HG02870 (cell line): ENCODE measurements at regions not wholly inside any gene's neighbourhood (a gene's known extent, or its start where the extent isn't known, plus 50 kb on each side); places are given as distances from the start of the nearest gene placed in this dataset.
"Not testable (repeated sequence)": the region's sequence is repeated elsewhere in the genome, so short reads cannot be mapped to it uniquely, and the experiment has no call there.

Source experiments
- ATAC-seq: cut with Tn5 transposase; IDR thresholded peaks from one replicate; pipeline ENCODE4 v1.9.1; 2021; ENCODE audit warnings: mild to moderate bottlenecking, moderate library complexity; ENCODE audit not compliant: unreplicated experiment

GRCh38 chr4:134911941-134912340 lies 710.4 kb upstream of the PABPC4L start:
- no peak for ATAC-seq

- ATAC-seq, result no peak
These were observed 704.9 kb upstream of the PABPC4L start for GRCh38 chr4:134906404-134907023.

GRCh38 chr4:134905061-134905460 lies 703.5 kb upstream of the PABPC4L start:
- ATAC-seq, result no peak

- ATAC-seq, result no peak
These were observed 686.6 kb upstream of the PABPC4L start for GRCh38 chr4:134888156-134888555.

- no peak for ATAC-seq
These were observed 683.8 kb upstream of the PABPC4L start for GRCh38 chr4:134885436-134885835.

DNA sequence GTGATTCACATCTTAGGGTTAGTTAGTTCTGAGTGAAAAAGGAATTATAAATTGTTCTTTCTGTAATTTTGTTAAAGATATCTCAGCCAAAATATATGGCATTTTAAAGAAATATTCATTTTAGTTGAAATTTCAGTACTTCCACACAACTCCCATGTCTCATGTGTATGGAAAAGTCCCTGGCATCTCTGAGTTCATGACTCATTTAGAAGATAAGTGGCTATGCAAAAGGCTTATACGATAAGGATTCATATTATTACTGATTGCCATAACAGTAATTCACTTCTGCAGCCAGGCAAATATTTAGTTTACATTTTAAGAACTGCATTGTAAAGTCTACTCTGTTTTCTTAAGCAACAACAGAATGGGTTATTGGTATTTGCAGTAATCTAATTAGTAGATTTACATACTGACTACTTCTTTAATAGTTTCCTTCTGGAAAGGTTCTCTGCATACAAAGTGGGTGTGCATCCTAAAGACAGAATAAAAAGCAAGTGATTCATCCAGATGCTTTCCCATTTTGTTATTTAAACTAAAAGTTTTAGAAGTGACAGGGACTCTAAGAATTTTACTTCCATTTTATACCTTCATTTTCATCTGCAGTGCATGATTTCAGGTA lies 682.4 kb upstream of the PABPC4L start:
- ATAC-seq, result no peak

DNA sequence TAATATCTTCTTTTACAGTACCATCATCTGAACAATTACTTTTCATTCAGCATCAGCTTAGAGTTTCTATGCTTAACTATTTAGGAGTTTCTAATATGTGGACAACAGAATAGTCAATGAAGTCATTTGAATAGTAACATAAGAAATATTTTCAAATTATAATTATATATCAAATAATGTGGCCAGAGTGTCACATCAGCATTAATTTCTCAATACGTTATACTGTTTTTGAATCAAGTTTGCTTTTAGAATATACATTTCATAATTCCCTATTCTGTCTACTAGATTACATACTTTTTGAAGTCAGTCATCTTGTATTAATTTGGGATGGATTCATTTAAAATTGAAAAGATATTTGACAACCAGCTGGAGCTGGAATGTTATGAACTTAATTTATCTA lies 677.4 kb upstream of the PABPC4L start:
- no peak for ATAC-seq

DNA sequence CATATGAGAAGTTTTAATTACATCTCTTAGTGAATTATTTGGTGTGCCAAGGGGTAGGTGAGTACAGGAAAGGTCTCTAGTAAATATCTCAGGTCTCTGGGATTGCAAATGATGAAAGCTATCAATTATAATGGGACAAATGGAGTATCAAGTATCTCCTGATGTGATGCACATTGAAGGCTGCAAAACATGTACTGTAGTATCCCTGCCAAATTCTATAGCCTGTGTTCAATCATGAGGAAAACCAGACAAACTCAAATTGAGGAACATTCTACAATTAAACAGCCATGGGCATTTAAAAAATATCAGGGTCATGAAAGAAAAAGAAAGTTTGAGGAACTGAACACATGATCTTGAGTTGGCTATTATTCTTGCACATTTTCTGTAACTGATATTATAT lies 665.4 kb upstream of the PABPC4L start:
- no peak for ATAC-seq

DNA sequence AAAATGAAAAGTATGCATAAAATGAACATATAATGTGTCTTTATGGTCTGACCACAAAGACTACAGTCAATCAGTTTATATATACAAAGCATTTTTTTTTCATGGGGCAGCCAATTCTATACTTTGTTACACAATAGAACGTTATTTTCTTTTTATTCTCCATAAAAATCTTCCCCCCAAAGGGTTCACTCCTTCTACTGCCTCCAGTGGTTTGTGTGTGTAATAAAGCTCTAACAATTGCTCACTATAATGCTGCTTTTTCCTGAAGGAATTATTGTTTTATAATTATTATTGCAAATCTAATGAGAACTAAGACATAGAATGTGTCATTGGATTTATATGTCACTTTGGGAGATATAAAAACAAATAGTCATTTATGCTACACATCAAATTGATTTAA lies 664.1 kb upstream of the PABPC4L start:
- no peak for ATAC-seq

- ATAC-seq, result no peak
These were observed 660.5 kb upstream of the PABPC4L start for GRCh38 chr4:134862116-134862515.

GRCh38 chr4:134848681-134849080 lies 647.1 kb upstream of the PABPC4L start:
- no peak for ATAC-seq

DNA sequence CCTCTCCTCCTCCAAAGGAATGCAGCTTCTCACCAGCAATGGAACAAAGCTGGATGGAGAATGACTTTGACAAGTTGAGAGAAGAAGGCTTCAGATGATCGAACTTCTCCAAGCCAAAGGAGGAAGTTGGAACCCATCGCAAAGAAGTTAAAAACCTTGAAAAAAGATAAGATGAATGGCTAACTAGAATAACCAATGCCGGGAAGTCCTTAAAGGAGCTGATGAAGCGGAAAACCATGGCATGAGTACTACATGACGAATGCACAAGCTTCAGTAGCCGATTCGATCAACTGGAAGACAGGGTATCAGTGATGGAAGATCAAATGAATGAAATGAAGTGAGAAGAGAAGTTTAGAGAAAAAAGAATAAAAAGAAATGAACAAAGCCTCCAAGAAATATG lies 629.2 kb upstream of the PABPC4L start:
- ATAC-seq, result not testable (repeated sequence)

GRCh38 chr4:134812611-134813010 lies 611.0 kb upstream of the PABPC4L start:
- ATAC-seq, result no peak

GRCh38 chr4:134807231-134807745 lies 605.7 kb upstream of the PABPC4L start:
- ATAC-seq, result no peak

- no peak for ATAC-seq
These were observed 597.0 kb upstream of the PABPC4L start for GRCh38 chr4:134798573-134798972.

DNA sequence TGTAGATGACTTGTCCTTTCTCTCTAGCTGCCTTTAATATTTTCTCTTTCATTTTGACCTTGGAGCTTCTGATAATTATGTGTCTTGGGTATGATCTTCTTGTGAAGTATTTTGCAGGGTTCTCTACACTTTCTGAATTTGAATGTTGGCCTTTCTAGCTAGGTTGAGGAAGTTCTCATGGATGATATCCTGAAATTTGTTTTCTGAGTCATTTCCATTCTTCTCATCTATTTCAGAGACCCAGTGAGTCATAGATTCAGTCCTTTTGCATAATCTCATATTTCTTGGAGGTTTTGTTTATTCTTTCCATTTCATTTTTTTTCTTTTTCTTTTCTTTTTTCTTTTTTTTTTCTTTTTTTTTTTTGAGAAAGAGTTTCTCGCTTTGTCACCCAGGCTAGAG lies 585.7 kb upstream of the PABPC4L start:
- no peak for ATAC-seq

DNA sequence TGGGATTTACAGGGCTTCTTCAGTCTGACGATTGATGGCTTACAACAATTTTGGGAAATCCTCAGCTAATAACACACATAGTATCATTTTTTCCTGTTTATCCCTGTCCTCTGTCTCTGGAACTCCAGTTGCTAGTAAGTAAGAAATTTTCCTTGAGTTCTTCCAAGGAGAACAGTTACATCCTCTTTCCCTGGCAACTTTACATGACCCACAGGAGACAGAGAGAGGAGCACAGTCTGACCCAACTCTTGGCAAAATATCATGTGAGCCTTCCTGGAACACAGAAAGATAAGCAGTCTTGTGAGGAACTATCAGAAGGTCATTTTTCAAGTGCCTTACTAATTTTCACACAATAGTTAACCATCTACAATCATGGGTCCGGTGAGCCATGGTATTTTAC lies 578.7 kb upstream of the PABPC4L start:
- no peak for ATAC-seq

DNA sequence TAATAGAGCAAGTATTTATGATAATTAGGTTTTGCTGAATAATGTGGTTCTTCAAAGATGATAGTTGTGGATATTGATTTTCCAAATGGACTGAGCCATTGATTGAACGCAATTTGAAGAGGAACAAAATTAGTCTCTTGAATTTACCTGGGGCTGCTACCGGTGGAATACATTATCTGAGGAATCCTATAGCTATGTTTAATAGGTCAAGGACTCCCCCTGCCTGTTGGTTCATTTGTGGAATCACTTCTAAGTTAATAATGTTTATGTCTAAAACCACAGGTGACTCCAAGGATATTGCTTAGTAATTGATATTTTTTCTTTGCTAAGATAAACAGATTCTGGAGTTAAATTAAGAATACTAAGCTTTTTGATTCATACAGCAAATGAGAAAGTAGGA lies 576.0 kb upstream of the PABPC4L start:
- ATAC-seq, result no peak

- ATAC-seq, result no peak
These were observed 572.0 kb upstream of the PABPC4L start for GRCh38 chr4:134773497-134774000.

- ATAC-seq, result no peak
These were observed 560.5 kb upstream of the PABPC4L start for GRCh38 chr4:134762053-134762452.

DNA sequence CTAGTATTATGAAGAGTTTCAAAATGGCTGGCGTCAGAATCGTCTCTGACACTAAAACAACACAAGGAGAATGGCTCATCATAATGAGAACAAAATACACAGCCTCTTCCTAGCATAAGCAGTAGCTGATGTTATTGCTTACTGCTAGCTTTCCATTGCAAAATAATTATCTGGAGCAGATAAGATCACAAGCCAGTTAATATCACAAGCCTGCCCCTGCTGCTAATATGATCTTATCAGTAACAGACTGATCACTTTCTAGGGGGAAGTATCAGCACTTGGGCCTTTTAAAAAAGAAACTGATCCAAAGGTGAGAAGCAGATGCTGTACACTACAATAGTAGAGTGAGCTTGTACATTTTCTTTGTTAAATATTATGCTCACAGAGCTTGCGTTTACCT lies 554.8 kb upstream of the PABPC4L start:
- ATAC-seq, result no peak

DNA sequence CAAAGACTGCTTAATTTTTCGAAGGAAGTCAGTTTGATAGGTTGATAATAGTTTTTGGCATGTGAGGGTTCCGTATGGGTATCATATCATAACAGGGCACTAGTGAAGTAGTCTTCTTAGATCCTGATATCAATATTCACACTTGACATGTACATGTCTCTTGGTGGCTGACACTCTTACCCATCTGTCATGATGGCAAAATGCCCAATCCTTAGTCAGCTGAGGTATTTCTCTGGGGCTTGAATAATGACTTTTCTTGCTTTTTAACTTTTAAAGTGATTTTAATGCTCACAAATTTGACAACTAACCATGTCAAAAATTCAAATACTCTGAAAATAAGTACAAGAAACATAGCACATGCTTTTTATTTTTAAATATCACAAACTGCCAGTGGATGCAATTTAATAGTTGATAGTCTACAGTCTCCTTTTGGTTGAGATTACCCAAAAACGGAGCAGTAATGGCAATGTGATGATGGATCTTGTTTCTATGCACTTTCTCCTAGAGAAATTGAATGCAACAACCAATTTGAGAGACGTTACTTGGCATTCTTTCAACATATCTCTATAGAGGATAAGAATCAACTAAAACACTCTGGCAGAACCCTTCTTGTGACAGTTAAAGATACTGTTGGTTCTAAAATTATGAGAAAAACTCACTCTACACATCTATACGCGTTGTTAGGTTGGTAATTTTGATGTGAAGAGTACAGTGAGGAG lies 552.9 kb upstream of the PABPC4L start:
- ATAC-seq, result no peak
